ENCODE measurements at regions not wholly inside any gene's neighbourhood (a gene's known extent, or its start where the extent isn't known, plus 50 kb on each side); places are given as distances from the start of the nearest gene placed in this dataset.
"Not testable (repeated sequence)": the region's sequence is repeated elsewhere in the genome, so short reads cannot be mapped to it uniquely, and the experiment has no call there.

DNA sequence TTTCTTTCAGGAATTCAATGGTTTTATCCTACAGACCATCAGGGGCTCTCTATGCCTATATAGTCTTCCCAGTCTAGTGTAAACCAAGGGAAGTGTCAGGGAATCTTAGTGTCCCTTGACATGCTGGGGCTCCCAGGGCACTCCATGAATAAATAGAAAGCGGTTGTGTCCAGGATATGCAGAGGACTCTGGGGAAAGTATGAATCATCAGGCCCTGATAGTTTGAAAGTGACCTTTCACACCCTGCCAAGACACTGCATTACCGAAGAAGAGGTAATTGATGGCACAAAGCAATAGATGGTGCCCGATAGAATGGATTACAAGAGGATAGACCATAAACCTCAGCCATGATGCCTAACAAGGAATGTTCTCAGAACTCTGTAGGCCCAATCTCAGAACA lies 163.3 kb upstream of the DAPK1 start:
- no peak for DNase-seq (ENCODE audit: low read depth)

DNA sequence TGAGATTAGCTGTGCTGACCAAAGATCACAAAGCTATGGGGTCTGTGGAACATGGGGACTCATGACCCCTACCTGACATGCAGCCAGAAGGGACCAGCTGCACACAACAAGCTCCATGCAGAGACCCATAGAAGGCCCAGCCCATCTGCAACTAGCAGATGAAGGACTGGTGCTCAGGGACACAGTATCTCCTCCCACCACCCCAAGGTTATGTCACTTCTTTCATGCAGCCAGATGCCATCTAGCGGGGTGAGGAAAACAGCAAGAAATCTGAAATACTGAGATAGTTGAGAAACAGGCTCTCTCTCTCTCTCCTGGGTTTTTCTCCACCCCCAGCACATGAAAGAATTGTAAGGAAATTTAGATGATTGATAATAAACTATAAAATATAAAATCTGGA lies 161.3 kb upstream of the DAPK1 start:
- no peak for DNase-seq (ENCODE audit: low read depth)

DNA sequence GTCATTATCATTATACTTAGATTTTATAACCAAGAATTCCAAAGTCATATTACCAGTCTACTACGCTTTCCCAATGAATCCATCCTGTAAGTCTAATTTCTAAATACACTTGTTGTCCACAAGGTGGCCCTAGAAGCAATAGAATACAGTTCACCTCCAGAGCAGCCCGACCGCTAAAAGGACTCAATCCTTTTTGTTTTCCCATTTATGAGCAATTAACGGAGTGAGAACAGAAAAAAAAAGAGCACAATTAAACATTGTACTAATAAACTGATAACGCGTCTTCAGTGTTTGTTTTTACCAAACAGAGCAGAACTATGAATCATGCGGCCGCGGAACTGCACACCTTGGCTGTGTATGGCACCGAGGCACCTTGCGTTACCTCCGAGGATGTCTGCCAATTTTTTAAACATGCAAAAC lies 160.7 kb upstream of the DAPK1 start:
- DNase-seq (ENCODE audit: low read depth) = no peak

DNA sequence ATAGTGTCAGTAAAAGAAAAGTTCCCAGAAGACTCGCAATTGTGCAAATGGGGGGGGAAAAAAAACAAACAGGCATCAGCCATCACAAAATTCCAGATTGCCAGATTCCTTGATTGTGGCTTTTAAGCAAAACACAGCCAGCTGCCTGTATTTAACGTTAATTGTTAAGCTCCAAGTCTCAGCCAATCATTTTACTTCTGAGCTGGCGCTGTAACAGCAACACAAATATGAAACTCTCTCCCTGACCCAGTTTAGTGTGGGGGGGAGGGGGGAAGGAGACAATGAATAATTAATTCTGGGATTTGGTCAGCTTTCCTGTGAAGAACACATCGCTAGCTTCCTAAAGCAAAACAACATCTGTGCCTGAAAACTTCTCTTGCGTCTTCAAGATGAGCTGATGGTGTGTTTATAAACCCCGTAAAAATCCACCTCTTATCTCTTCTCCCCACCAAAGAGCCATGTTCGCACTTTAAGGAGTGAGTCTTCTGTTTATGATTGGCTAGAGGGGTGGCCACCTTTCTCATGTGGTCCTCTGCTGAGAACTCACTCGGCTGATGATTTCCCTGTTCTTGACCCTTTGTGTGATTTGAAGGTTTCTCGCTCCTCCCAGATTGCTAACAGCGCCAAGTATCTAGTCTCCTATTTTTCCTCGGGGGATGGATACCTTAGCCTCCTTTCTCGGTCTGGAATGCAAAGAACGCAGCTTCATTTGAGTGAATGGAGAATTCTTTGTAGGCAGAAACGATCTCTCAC lies 160.2 kb upstream of the DAPK1 start:
- no peak for DNase-seq (ENCODE audit: low read depth)

DNA sequence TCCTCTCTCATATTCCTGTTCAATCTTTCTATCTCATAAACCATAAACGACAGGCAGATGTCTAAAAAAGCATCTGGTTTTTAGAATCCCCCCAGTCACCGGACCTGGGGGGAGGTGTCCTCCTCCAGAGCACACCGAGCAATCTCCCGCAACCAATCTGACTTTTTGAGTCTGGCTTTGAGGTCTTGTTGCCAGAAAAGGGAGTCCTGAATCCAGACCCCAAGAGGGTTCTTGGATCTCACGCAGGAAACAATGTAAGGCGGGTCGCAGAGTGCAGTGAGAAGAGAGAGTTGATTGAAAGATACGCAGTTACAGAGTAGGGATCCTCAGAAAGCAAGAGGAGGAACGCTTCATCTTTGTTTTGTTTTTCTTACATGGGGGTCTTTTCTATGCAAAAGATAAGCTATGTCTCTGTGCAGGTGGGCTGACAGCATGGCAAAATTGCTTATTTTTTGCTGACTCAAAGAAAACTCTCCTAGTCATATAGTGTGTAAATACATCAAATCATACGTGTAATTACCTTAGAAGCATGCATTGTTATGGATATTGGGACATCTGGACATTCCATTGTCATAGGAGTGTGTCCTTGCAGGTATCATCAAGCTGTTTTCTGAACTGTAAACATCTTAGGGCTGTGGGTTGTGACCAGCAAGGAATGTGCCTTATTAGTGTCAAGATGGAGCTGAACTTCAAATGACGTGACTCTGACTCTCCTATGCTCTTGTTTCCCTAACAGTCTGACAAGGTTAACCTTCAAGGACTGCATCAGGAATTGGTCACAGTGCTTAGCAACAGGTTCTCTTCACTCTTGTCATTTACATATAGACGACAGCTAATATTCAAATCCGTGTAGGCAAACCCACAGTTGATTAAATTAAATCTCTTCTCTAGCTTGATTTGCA lies 159.3 kb upstream of the DAPK1 start:
- no peak for DNase-seq (ENCODE audit: low read depth)

DNA sequence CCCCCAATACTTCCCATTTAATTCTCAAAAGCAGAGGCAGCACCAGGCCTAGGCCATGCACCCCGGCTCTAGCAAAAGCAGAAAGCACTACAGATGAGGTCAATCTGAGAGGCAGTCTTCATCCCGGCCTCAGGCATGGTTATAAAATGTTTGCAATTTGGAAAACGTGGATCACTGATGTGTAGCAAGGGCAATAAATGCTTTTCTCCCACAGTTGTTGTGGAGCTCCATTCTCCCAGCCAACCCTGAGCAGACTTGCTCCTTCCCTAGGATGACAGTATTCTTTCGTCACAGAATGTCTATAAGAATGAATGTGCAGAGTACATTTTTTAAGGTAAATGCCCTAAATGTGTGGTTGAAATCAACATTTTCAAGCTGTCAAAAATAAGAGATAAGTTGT lies 157.3 kb upstream of the DAPK1 start:
- no peak for DNase-seq (ENCODE audit: low read depth)

DNA sequence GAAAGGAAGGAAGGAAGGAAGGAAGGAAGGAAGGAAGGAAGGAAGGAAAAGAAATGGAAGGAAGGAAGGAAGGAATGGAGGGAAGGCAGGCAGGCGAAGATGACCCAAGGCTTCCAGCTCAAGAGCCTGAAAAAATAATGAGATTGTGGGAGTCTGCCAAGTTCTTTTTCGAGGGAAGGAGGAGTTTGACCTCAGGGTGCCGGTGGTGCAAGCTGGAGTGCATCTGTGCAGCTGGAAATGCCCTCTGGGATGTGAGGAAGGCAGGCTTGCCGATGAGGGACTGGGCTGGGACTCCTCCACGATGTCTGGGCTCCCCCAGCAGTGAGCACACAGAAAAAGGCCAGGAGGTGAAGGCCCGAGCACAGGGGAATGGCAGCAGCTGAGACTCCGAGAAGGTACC lies 154.9 kb upstream of the DAPK1 start:
- no peak for DNase-seq (ENCODE audit: low read depth)

DNA sequence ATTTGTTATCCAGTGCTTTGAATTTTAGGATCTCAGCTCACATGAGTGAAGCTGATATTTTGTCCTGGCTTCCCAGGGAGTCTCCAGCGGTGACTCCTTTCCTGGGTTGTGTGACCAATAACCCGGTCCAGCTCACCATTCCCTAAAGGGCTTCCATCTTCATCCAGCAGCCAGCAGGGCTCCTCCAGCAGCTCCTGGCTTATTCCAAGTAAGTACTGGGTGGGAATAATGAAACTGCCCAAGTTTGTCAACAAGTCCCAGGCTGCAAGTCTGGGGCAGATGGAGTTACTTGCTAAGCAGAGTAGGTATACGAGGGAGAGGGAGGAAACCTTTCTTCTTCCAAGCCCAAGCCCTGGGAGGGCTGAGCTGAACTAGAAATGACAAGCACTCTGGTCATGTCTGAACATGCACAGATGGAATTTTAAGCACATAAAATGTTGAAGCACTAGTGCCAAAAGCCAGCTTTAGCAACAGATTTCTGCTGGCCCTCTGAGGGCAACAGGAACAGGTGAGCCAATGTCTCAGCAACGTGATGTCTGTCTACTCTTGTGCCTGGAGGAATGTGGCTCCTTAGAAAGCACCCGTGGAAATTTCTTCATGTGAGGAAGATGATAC lies 153.7 kb upstream of the DAPK1 start:
- no peak for DNase-seq (ENCODE audit: low read depth)

DNA sequence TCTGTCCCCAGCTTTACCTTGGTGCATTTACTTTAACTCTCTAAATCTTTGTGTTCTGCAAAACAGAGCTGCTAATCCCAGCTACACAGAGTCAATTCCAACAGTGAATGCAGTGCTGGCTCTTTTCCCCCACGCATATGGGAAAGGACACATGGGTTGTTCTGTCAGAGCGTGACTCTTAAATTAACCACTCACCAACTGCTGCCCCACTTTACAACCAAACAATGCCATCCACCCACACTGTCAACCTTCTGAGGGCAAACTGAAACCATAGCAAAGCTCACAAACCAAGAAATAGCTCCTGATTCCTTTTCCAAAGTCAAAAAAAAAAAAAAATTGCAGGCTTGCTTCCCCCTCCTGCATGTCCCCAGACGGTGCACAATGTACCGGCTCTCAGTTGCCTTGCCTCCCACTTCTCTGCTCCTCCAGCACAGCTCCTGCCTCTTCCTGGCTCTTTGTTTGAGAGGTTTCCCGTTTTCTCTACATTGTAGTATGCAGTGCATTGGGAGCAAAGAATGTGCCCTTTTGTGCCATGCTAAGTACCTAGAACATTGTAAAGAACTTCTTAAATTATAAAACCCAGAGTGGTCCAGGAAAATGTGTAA lies 151.5 kb upstream of the DAPK1 start:
- no peak for DNase-seq (ENCODE audit: low read depth)

DNA sequence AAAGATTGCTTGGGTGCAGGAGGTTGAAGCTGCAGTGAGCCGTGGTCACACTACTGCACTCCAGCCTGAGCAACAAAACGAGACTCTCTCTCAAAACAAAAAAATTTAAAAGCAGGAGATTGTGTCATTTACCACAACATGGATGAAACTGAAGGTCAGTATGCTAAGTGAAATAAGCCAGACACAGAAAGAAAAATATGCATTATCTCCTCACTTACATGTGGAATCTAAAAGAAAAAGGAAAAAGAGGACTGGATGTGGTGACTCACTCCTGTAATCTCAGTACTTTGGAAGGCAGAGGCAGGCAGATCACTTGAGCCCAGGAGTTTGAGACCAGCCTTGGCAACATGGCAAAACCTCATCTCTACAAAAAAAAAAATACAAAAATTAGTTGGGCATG lies 146.8 kb upstream of the DAPK1 start:
- DNase-seq (ENCODE audit: low read depth) = no peak

DNA sequence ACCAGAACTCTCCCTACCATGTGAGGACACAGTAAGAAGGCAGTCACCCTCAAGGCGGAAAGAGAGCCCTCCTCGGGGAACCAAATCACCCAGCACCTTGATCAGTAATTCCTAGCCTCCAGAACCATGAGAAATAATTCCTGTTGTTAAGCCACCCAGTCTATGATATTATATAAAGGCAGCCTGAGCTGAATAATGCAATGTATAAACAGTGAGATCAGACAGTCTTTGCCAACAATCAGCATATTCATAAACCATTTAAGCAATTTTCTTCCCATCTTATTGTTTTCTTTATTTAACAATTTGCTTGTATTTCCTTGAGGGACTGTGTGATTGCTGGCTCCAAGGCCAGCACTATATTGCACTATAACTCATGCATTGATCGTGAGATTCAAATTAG lies 144.4 kb upstream of the DAPK1 start:
- DNase-seq (ENCODE audit: low read depth) = no peak

DNA sequence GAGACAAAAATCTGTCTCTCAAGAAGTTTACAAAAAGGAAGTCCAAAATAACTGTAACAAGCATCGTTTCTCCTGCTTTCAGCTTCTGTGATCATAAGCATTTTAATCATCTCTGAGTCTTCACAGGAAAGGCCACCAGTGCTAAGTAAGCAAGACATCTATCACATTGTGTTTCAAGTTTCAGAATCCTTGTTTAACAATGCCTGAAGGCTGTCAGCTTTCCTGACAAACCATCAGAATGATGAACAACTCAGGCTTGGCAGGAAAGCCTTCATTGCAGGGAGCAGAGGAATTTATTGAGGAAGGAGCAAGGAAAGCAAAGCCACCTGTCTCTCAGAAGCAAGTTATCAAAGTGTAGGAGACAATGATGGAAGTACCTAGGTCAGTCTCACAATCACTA lies 143.5 kb upstream of the DAPK1 start:
- DNase-seq (ENCODE audit: low read depth) = no peak

DNA sequence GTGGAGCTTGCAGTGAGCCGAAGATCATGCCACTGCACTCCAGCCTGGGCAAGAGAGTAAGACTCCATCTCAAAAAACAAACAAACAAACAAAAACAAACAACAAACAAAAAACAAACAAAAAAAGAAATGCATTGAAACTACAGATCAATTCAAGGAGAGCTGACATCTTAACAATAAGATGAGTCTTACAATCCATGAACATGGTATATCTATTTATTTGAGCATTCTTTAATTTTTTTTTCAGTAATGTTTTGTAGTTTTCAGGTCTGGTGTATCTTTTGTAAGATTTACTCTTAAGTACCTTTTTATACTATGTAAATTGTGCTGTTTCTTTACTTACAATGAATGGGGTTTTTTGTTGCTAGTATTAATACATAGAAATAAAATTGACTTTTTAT lies 140.1 kb upstream of the DAPK1 start:
- no peak for DNase-seq (ENCODE audit: low read depth)

DNA sequence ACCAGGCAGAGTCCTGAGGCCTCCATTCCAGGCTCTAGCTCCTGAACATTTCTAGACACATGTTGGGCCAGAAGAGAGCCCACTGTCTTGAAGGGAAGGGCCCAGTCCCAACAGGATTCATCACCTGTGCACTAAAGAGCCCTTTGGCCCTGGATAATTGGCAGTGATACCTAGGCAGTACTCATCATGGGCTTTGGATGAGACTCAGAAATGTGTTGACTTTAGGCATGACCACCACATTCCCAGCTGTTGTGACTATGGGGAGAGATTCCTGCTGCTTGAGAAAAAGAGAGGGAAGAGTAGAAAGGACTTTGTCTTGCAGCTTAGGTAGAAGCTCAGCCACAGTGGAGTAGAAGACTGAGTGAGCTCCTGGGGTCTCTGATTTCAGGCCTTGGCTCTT lies 138.4 kb upstream of the DAPK1 start:
- no peak for DNase-seq (ENCODE audit: low read depth)

DNA sequence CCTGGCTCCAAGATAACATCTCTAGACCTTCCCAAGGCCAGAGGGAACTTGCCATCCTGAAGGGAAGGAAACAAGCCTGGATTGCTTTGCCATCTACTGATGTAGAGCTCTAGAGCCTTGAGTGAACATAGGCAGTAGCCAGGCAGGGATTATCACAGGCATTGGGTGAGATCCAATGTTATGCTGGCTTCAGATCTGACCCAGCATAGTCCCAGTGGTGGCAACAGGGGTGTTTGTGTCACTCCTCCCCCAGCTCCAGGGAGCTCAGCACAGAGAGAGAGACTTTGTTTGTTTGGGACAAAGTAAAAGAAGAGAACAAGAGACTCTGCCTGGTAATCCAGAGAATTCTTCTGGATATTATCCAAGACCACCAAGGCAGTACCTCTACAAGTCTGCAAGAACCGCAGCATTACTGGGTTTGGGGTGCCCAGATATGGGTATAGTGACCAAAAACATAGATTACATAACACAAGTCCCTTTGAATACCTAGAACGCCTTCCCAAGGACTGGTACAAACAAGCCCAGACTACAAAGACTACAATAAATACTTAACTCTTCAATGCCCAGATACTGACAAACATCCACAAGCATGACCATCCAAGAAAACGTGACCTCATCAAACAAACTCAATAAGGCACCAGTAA lies 137.6 kb upstream of the DAPK1 start:
- no peak for DNase-seq (ENCODE audit: low read depth)

DNA sequence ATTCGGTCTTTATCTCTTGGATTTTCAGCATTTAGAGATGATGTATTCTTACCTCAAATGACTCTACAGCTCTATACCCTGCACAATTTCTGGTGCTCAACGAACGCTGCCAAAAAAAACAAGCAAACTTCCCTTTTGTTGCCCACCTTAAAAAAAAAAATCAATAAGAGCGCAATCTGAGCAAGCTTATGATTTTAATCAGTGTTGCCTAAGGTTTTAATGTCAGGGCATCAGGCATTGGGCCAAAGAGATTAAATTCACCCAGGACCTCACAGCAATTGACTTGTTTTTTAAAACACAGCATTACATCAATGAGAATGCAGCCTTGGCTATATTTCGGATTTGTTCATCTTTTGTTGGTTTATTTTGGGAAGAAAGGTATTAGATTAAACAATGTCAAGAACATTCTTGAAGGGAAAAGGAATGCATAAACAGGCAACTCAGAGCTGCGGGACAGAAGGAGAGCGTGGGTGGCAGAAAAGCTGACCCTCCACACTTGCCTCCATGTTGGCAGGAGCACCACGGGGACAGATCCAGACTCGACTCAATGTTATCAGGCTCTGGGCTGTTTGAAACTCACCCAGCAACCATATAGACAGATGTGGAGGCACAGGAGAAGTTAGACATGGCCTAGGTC lies 127.5 kb upstream of the DAPK1 start:
- DNase-seq (ENCODE audit: low read depth) = no peak

DNA sequence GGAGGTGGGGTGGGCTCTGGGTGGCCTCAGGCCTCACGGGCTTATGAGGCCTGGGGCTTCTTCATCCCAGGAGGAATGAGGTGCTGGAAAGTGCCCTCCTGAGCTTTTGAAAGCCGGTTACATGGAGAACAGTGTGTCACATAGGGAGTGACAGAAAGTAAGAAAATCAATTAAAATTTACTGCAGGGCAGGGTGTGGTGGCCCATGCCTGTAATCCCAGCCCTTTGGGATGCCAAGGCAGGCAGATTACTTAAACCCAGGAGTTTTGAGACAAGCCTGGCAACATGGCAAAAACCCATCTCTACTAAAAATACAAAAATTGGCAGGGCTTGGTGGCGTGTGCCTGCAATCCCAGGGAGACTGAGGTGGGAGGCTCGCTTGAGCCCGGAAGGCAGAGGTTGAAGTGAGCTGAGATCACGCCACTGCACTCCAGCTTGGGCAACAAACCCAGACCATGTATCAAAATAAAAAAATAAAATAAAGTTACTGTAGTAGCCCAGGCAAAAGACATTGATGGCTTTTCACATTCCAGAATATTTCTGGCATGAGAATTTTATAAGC lies 125.8 kb upstream of the DAPK1 start:
- no peak for DNase-seq (ENCODE audit: low read depth)

DNA sequence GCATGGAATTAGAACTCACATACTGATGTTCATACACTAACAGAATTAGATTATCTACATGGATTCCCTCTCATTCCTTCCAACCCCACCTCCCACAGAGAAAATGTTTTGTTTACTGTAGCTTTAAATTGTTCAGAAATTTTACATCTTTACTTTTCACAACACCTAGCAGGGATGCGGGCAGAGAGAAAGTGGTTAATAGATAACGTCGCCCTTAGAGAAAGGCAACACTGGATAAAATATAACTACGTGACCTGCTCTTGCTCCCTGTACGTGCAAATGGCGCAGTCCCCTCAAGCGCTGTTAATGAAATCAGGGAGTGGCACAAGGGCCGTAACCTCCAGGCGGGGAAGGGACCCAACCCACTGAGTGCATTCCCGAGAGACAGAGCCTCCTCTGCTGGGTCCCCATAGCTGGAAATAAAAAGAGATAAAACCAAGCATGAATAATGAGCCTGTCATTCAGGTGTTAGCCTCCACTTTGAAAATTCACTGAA lies 125.3 kb upstream of the DAPK1 start:
- no peak for DNase-seq (ENCODE audit: low read depth)

DNA sequence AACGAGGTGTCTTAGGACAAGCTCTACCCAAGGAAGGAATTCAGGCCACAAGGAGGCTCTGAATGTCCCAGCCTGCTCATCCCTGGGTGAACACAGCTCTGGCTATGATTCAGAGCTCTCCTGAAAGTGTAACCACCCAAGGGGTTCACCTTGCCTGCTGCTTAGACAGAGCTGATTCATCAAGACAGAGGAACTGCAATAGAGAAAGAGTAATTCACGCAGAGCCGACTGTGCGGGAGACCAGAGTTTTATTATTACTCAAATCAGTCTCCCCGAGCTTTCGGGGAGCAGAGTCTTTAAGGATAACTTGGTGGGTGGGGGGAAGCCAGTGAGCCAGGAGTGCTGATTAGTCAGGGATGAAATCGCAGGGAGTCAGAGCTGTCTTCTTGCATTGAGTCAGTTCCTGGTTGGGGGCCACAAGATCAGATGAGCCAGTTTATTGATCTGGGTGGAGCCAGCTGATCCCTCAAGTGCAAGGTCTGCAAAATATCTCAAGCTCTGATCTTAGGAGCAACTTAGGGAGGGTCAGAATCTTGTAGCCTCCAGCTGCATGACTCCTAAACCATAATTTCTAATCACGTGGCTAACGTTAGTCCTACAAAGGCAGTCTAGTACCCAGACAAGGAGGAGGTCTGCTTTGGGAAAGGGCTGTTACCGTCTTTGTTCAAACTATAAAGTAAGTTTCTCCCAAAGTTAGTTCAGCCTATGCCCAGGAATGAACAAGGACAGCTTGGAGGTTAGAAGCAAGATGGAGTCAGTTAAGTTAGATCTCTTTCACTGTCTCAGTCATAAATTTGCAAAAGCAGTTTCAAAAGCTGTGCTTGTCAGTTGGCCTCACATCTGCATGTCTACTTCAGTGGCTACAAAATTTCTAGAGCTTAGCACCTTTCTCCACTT lies 123.4 kb upstream of the DAPK1 start:
- not testable (repeated sequence) for DNase-seq (ENCODE audit: low read depth)

Measured in GM04503 (cell line).